ENCODE measurements at regions not wholly inside any gene's neighbourhood (a gene's known extent, or its start where the extent isn't known, plus 50 kb on each side); places are given as distances from the start of the nearest gene placed in this dataset.
"Not testable (repeated sequence)": the region's sequence is repeated elsewhere in the genome, so short reads cannot be mapped to it uniquely, and the experiment has no call there.

GRCh38 chr15:22160283-22160682, 80.0 kb downstream of the OR4M2 start:
- H3K9ac ChIP-seq (ENCODE audit: control insufficient read depth, extremely low read depth, insufficient read depth, low read length); H3K9me1 ChIP-seq (ENCODE audit: control insufficient read depth, extremely low read depth, insufficient read depth, low read length); H3K4me1 ChIP-seq (ENCODE audit: control insufficient read depth, extremely low read depth, insufficient read depth, low read length); H2AFZ ChIP-seq (ENCODE audit: control insufficient read depth, low read length); H3K9me3 ChIP-seq (ENCODE audit: control insufficient read depth, low read depth, low read length); H3K4me2 ChIP-seq (ENCODE audit: control insufficient read depth, extremely low read depth, insufficient read depth, low read depth, low read length); H3K27me3 ChIP-seq (ENCODE audit: control insufficient read depth, extremely low read depth, insufficient read depth, low read length); FAIRE-seq; dilution Hi-C loops (cut with MboI; ENCODE audit: extremely low pct_ligation_motif_present, low sequenced_read_pairs); H3K27ac ChIP-seq (ENCODE audit: control insufficient read depth, insufficient read depth, low read length); H4K20me1 ChIP-seq (ENCODE audit: control insufficient read depth, extremely low read depth, insufficient read depth, low read length); H3K36me3 ChIP-seq (ENCODE audit: control insufficient read depth in 2 of 2, extremely low read depth in 1 of 2, insufficient read depth in 2 of 2, low read length in 2 of 2); H3K79me2 ChIP-seq (ENCODE audit: control insufficient read depth, insufficient read depth, low read length); DNase-seq (ENCODE audit: low read depth, low spot score); H3K4me3 ChIP-seq (ENCODE audit: control insufficient read depth in 2 of 3, extremely low read depth in 1 of 3, insufficient read depth in 2 of 3, low read depth in 1 of 3, low read length in 3 of 3): not testable (repeated sequence)

GRCh38 chr15:22160741-22161140, 80.4 kb downstream of the OR4M2 start:
- dilution Hi-C loops (cut with MboI; ENCODE audit: extremely low pct_ligation_motif_present, low sequenced_read_pairs); H3K27ac ChIP-seq (ENCODE audit: control insufficient read depth, insufficient read depth, low read length); H3K4me3 ChIP-seq (ENCODE audit: control insufficient read depth in 2 of 3, extremely low read depth in 1 of 3, insufficient read depth in 2 of 3, low read depth in 1 of 3, low read length in 3 of 3); H2AFZ ChIP-seq (ENCODE audit: control insufficient read depth, low read length); H3K27me3 ChIP-seq (ENCODE audit: control insufficient read depth, extremely low read depth, insufficient read depth, low read length); H3K9me1 ChIP-seq (ENCODE audit: control insufficient read depth, extremely low read depth, insufficient read depth, low read length); H3K4me2 ChIP-seq (ENCODE audit: control insufficient read depth, extremely low read depth, insufficient read depth, low read depth, low read length); H3K9me3 ChIP-seq (ENCODE audit: control insufficient read depth, low read depth, low read length); H3K36me3 ChIP-seq (ENCODE audit: control insufficient read depth in 2 of 2, extremely low read depth in 1 of 2, insufficient read depth in 2 of 2, low read length in 2 of 2); H3K79me2 ChIP-seq (ENCODE audit: control insufficient read depth, insufficient read depth, low read length); H4K20me1 ChIP-seq (ENCODE audit: control insufficient read depth, extremely low read depth, insufficient read depth, low read length); H3K4me1 ChIP-seq (ENCODE audit: control insufficient read depth, extremely low read depth, insufficient read depth, low read length); H3K9ac ChIP-seq (ENCODE audit: control insufficient read depth, extremely low read depth, insufficient read depth, low read length); FAIRE-seq; DNase-seq (ENCODE audit: low read depth, low spot score): not testable (repeated sequence)

GRCh38 chr15:22161398-22161797, 81.1 kb downstream of the OR4M2 start:
- DNase-seq (ENCODE audit: low read depth, low spot score); dilution Hi-C loops (cut with MboI; ENCODE audit: extremely low pct_ligation_motif_present, low sequenced_read_pairs); H3K9ac ChIP-seq (ENCODE audit: control insufficient read depth, extremely low read depth, insufficient read depth, low read length); H3K27ac ChIP-seq (ENCODE audit: control insufficient read depth, insufficient read depth, low read length); FAIRE-seq; H3K9me3 ChIP-seq (ENCODE audit: control insufficient read depth, low read depth, low read length); H3K4me2 ChIP-seq (ENCODE audit: control insufficient read depth, extremely low read depth, insufficient read depth, low read depth, low read length); H3K36me3 ChIP-seq (ENCODE audit: control insufficient read depth in 2 of 2, extremely low read depth in 1 of 2, insufficient read depth in 2 of 2, low read length in 2 of 2); H3K79me2 ChIP-seq (ENCODE audit: control insufficient read depth, insufficient read depth, low read length); H3K4me3 ChIP-seq (ENCODE audit: control insufficient read depth in 2 of 3, extremely low read depth in 1 of 3, insufficient read depth in 2 of 3, low read depth in 1 of 3, low read length in 3 of 3); H3K27me3 ChIP-seq (ENCODE audit: control insufficient read depth, extremely low read depth, insufficient read depth, low read length); H4K20me1 ChIP-seq (ENCODE audit: control insufficient read depth, extremely low read depth, insufficient read depth, low read length); H2AFZ ChIP-seq (ENCODE audit: control insufficient read depth, low read length); H3K4me1 ChIP-seq (ENCODE audit: control insufficient read depth, extremely low read depth, insufficient read depth, low read length); H3K9me1 ChIP-seq (ENCODE audit: control insufficient read depth, extremely low read depth, insufficient read depth, low read length): not testable (repeated sequence)

- FAIRE-seq; DNase-seq (ENCODE audit: low read depth, low spot score); dilution Hi-C loops (cut with MboI; ENCODE audit: extremely low pct_ligation_motif_present, low sequenced_read_pairs); H3K9me1 ChIP-seq (ENCODE audit: control insufficient read depth, extremely low read depth, insufficient read depth, low read length); H3K4me2 ChIP-seq (ENCODE audit: control insufficient read depth, extremely low read depth, insufficient read depth, low read depth, low read length); H3K4me3 ChIP-seq (ENCODE audit: control insufficient read depth in 2 of 3, extremely low read depth in 1 of 3, insufficient read depth in 2 of 3, low read depth in 1 of 3, low read length in 3 of 3); H3K36me3 ChIP-seq (ENCODE audit: control insufficient read depth in 2 of 2, extremely low read depth in 1 of 2, insufficient read depth in 2 of 2, low read length in 2 of 2); H3K27ac ChIP-seq (ENCODE audit: control insufficient read depth, insufficient read depth, low read length); H3K9ac ChIP-seq (ENCODE audit: control insufficient read depth, extremely low read depth, insufficient read depth, low read length); H3K79me2 ChIP-seq (ENCODE audit: control insufficient read depth, insufficient read depth, low read length); H3K4me1 ChIP-seq (ENCODE audit: control insufficient read depth, extremely low read depth, insufficient read depth, low read length); H3K9me3 ChIP-seq (ENCODE audit: control insufficient read depth, low read depth, low read length); H2AFZ ChIP-seq (ENCODE audit: control insufficient read depth, low read length); H3K27me3 ChIP-seq (ENCODE audit: control insufficient read depth, extremely low read depth, insufficient read depth, low read length); H4K20me1 ChIP-seq (ENCODE audit: control insufficient read depth, extremely low read depth, insufficient read depth, low read length): not testable (repeated sequence)
Observed at GRCh38 chr15:22163715-22164114, 83.4 kb downstream of the OR4M2 start.

- H3K27ac ChIP-seq (ENCODE audit: control insufficient read depth, insufficient read depth, low read length); H3K9me3 ChIP-seq (ENCODE audit: control insufficient read depth, low read depth, low read length); H3K4me3 ChIP-seq (ENCODE audit: control insufficient read depth in 2 of 3, extremely low read depth in 1 of 3, insufficient read depth in 2 of 3, low read depth in 1 of 3, low read length in 3 of 3); H3K36me3 ChIP-seq (ENCODE audit: control insufficient read depth in 2 of 2, extremely low read depth in 1 of 2, insufficient read depth in 2 of 2, low read length in 2 of 2); H4K20me1 ChIP-seq (ENCODE audit: control insufficient read depth, extremely low read depth, insufficient read depth, low read length); FAIRE-seq; H3K79me2 ChIP-seq (ENCODE audit: control insufficient read depth, insufficient read depth, low read length); H3K9ac ChIP-seq (ENCODE audit: control insufficient read depth, extremely low read depth, insufficient read depth, low read length); H3K27me3 ChIP-seq (ENCODE audit: control insufficient read depth, extremely low read depth, insufficient read depth, low read length); dilution Hi-C loops (cut with MboI; ENCODE audit: extremely low pct_ligation_motif_present, low sequenced_read_pairs); H2AFZ ChIP-seq (ENCODE audit: control insufficient read depth, low read length); H3K4me2 ChIP-seq (ENCODE audit: control insufficient read depth, extremely low read depth, insufficient read depth, low read depth, low read length); DNase-seq (ENCODE audit: low read depth, low spot score); H3K9me1 ChIP-seq (ENCODE audit: control insufficient read depth, extremely low read depth, insufficient read depth, low read length); H3K4me1 ChIP-seq (ENCODE audit: control insufficient read depth, extremely low read depth, insufficient read depth, low read length): not testable (repeated sequence)
Observed at GRCh38 chr15:22167521-22167920, 87.2 kb downstream of the OR4M2 start.
